SIG-M5 treated with dmso at 0.1 percent for 504 hours (cell line): ENCODE measurements at regions not wholly inside any gene's neighbourhood (a gene's known extent, or its start where the extent isn't known, plus 50 kb on each side); places are given as distances from the start of the nearest gene placed in this dataset.

Experiments
- DNase-seq: peaks from one replicate; lab custom pipeline; 2025; ENCODE audit not compliant: unreplicated experiment; lab: John Stamatoyannopoulos, UW

GRCh38 chr2:193556766-193557470 is 1362.2 kb upstream of the TMEFF2 start:
- DNase-seq = no peak

GRCh38 chr2:193549661-193550060 is 1354.9 kb upstream of the TMEFF2 start:
- DNase-seq = peak; percentile 32

- no peak for DNase-seq
Measured at GRCh38 chr2:193542762-193543161, 1348.0 kb upstream of the TMEFF2 start.

- DNase-seq = no peak
Measured at GRCh38 chr2:193539188-193539587, 1344.5 kb upstream of the TMEFF2 start.

- no peak for DNase-seq
Measured at GRCh38 chr2:193538061-193538460, 1343.3 kb upstream of the TMEFF2 start.

GRCh38 chr2:193537531-193537930 is 1342.8 kb upstream of the TMEFF2 start:
- DNase-seq = no peak

GRCh38 chr2:193528458-193528857 is 1333.7 kb upstream of the TMEFF2 start:
- DNase-seq = no peak

- no peak for DNase-seq
Measured at GRCh38 chr2:193527146-193527545, 1332.4 kb upstream of the TMEFF2 start.

- no peak for DNase-seq
Measured at GRCh38 chr2:193523662-193524061, 1328.9 kb upstream of the TMEFF2 start.

- DNase-seq = no peak
Measured at GRCh38 chr2:193521523-193521922, 1326.8 kb upstream of the TMEFF2 start.

- DNase-seq = no peak
Measured at GRCh38 chr2:193520709-193521458, 1326.2 kb upstream of the TMEFF2 start.

GRCh38 chr2:193518041-193518817 is 1323.5 kb upstream of the TMEFF2 start:
- DNase-seq = no peak

- DNase-seq = no peak
Measured at GRCh38 chr2:193517615-193518014, 1322.9 kb upstream of the TMEFF2 start.

- DNase-seq = no peak
Measured at GRCh38 chr2:193506035-193506434, 1311.3 kb upstream of the TMEFF2 start.

GRCh38 chr2:193505620-193506019 is 1310.9 kb upstream of the TMEFF2 start:
- DNase-seq = no peak

- DNase-seq = no peak
Measured at GRCh38 chr2:193502363-193503035, 1307.8 kb upstream of the TMEFF2 start.

GRCh38 chr2:193496786-193497185 is 1302.1 kb upstream of the TMEFF2 start:
- DNase-seq = no peak

- DNase-seq = no peak
Measured at GRCh38 chr2:193482557-193482956, 1287.8 kb upstream of the TMEFF2 start.

GRCh38 chr2:193480187-193480586 is 1285.5 kb upstream of the TMEFF2 start:
- no peak for DNase-seq

- DNase-seq = no peak
Measured at GRCh38 chr2:193476171-193476800, 1281.6 kb upstream of the TMEFF2 start.

- no peak for DNase-seq
Measured at GRCh38 chr2:193475038-193475437, 1280.3 kb upstream of the TMEFF2 start.
